SK-N-SH (cell line): ENCODE measurements at regions not wholly inside any gene's neighbourhood (a gene's known extent, or its start where the extent isn't known, plus 50 kb on each side); places are given as distances from the start of the nearest gene placed in this dataset.

Experiments
- EP300 ChIP-seq, 2 experiments: IDR thresholded peaks; 2 replicates each; pipeline versions ENCODE4 v1.4.0 to v1.6.1; 2012; ENCODE audit warnings: borderline replicate concordance in 1 of 2, low read depth in 1 of 2, low read length in 1 of 2
- EZH2phosphoT487 ChIP-seq: fragments of 200-600 bp; sonication (generic); IDR thresholded peaks from 2 replicates; pipeline ENCODE4 v1.6.1; 2017; ENCODE audit warnings: low read depth, mixed run types, mild to moderate bottlenecking, antibody characterized with exemption, moderate library complexity, borderline replicate concordance
- GABPA ChIP-seq: IDR thresholded peaks from 2 replicates; pipeline ENCODE4 v1.4.0; 2012; ENCODE audit warnings: low read depth, mild to moderate bottlenecking
- JUND ChIP-seq: IDR thresholded peaks from 2 replicates; pipeline ENCODE4 v1.4.0; 2012
- POLR2AphosphoS5 ChIP-seq: IDR thresholded peaks from 2 replicates; pipeline ENCODE4 v1.6.1; 2012; ENCODE audit warnings: low read depth, low read length
- RAD21 ChIP-seq: IDR thresholded peaks from 2 replicates; pipeline ENCODE4 v1.6.1; 2012; ENCODE audit warnings: mild to moderate bottlenecking, low read length
- REST ChIP-seq: IDR thresholded peaks from 2 replicates; pipeline ENCODE4 v1.6.1; 2012; ENCODE audit warnings: mild to moderate bottlenecking, low read depth, low read length, moderate library complexity
- TAF1 ChIP-seq: IDR thresholded peaks from 2 replicates; pipeline ENCODE4 v1.6.1; 2012; ENCODE audit warnings: low read depth, mild to moderate bottlenecking, low read length, moderate library complexity, borderline replicate concordance
- USF1 ChIP-seq: IDR thresholded peaks from 2 replicates; pipeline ENCODE4 v1.4.0; 2012; ENCODE audit warnings: low read depth, borderline replicate concordance
- YY1 ChIP-seq: IDR thresholded peaks from 2 replicates; pipeline ENCODE4 v1.4.0; 2012; ENCODE audit warnings: low read depth, mild to moderate bottlenecking
- TF ChIP-seq, protein P1 (sequence below): fragments of 200-600 bp; sonication (generic); IDR thresholded peaks from 2 replicates; pipeline ENCODE4 v1.6.1; 2017; ENCODE audit warnings: antibody characterized with exemption, mild to moderate bottlenecking, moderate library complexity
- TF ChIP-seq, protein P2 (sequence below): IDR thresholded peaks from 2 replicates; pipeline ENCODE4 v1.4.0; 2012; ENCODE audit warnings: low read depth
- TF ChIP-seq, protein P3 (sequence below): IDR thresholded peaks from 2 replicates; pipeline ENCODE4 v1.4.0; 2012; ENCODE audit warnings: low read depth, borderline replicate concordance
- TF ChIP-seq, protein P4 (sequence below): fragments of 150-350 bp; IDR thresholded peaks from 2 replicates; pipeline ENCODE4 v1.6.1; 2017; ENCODE audit warnings: antibody characterized with exemption, low read length, low read depth, borderline replicate concordance

DNA sequence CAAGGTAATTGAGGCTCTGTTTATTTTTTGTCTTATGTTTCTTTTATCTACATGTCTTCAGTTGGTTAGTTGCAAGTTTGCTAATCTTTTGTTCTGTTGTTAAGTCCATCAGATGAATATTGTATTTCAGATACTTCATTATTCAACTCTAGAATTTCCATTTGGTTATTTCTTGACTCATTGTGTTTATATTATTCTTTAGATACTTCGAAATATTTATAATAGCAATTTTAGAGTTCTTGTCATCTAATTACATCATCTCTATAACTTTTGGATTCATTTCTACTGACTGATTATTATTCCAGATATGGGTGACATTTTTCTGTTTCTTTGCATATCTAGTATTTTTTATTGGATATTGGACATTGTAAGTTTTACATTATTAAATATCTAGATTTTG, 405.6 kb downstream of the PLPP3 start:
- TF ChIP-seq GABPA, result no peak
- no peak for TF ChIP-seq RAD21
- no peak for TF ChIP-seq REST
- TF ChIP-seq, protein P1, sequence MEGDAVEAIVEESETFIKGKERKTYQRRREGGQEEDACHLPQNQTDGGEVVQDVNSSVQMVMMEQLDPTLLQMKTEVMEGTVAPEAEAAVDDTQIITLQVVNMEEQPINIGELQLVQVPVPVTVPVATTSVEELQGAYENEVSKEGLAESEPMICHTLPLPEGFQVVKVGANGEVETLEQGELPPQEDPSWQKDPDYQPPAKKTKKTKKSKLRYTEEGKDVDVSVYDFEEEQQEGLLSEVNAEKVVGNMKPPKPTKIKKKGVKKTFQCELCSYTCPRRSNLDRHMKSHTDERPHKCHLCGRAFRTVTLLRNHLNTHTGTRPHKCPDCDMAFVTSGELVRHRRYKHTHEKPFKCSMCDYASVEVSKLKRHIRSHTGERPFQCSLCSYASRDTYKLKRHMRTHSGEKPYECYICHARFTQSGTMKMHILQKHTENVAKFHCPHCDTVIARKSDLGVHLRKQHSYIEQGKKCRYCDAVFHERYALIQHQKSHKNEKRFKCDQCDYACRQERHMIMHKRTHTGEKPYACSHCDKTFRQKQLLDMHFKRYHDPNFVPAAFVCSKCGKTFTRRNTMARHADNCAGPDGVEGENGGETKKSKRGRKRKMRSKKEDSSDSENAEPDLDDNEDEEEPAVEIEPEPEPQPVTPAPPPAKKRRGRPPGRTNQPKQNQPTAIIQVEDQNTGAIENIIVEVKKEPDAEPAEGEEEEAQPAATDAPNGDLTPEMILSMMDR, result no peak
- no peak for TF ChIP-seq USF1
- no peak for TF ChIP-seq EP300 (IDR thresholded peaks at IDR 0.05; ENCODE audit: borderline replicate concordance in 1 of 2, low read depth in 1 of 2, low read length in 1 of 2)
- no peak for TF ChIP-seq POLR2AphosphoS5
- TF ChIP-seq, protein P2, sequence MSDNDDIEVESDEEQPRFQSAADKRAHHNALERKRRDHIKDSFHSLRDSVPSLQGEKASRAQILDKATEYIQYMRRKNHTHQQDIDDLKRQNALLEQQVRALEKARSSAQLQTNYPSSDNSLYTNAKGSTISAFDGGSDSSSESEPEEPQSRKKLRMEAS, result no peak
- no peak for TF ChIP-seq EZH2phosphoT487
- TF ChIP-seq JUND, result no peak
- TF ChIP-seq, protein P3, sequence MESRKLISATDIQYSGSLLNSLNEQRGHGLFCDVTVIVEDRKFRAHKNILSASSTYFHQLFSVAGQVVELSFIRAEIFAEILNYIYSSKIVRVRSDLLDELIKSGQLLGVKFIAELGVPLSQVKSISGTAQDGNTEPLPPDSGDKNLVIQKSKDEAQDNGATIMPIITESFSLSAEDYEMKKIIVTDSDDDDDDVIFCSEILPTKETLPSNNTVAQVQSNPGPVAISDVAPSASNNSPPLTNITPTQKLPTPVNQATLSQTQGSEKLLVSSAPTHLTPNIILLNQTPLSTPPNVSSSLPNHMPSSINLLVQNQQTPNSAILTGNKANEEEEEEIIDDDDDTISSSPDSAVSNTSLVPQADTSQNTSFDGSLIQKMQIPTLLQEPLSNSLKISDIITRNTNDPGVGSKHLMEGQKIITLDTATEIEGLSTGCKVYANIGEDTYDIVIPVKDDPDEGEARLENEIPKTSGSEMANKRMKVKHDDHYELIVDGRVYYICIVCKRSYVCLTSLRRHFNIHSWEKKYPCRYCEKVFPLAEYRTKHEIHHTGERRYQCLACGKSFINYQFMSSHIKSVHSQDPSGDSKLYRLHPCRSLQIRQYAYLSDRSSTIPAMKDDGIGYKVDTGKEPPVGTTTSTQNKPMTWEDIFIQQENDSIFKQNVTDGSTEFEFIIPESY, result no peak
- no peak for TF ChIP-seq YY1
- TF ChIP-seq TAF1, result no peak
- TF ChIP-seq, protein P4, sequence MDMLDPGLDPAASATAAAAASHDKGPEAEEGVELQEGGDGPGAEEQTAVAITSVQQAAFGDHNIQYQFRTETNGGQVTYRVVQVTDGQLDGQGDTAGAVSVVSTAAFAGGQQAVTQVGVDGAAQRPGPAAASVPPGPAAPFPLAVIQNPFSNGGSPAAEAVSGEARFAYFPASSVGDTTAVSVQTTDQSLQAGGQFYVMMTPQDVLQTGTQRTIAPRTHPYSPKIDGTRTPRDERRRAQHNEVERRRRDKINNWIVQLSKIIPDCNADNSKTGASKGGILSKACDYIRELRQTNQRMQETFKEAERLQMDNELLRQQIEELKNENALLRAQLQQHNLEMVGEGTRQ, result no peak
